ENCODE measurements at regions not wholly inside any gene's neighbourhood (a gene's known extent, or its start where the extent isn't known, plus 50 kb on each side); places are given as distances from the start of the nearest gene placed in this dataset.

GRCh38 chr18:42242758-42243157 lies 287.7 kb downstream of the PIK3C3 start (continued):
- TF ChIP-seq RFX5 (IDR thresholded peaks at IDR 0.05; ENCODE audit: low read length), result no peak

GRCh38 chr18:42245137-42245536 lies 290.1 kb downstream of the PIK3C3 start:
- ChIA-PET POLR2A (no interaction called here), CTCF (interaction anchor here (0.7 kb wide), 1 partner anchor 27 kb away, joined by 3 read pairs; no protein-coding TSS in a partner anchor)
- TF ChIP-seq MAX (IDR thresholded peaks at IDR 0.05; ENCODE audit: low read depth) (no peak), TEAD4 (IDR thresholded peaks at IDR 0.05; ENCODE audit: borderline replicate concordance, insufficient read depth) (no peak), TAF1 (IDR thresholded peaks at IDR 0.05; ENCODE audit: borderline replicate concordance, low read depth, low read length) (no peak), RFX5 (IDR thresholded peaks at IDR 0.05; ENCODE audit: low read length) (no peak), RCOR1 (IDR thresholded peaks at IDR 0.05; ENCODE audit: low read length) (no peak), USF2 (IDR thresholded peaks at IDR 0.05; ENCODE audit: borderline replicate concordance, low read depth, low read length) (no peak), FOSL2 (IDR thresholded peaks at IDR 0.05; ENCODE audit: borderline replicate concordance, low read depth) (no peak), FOXJ3 (CRISPR knock-in tag; IDR thresholded peaks at IDR 0.05) (no peak), TCF12 (IDR thresholded peaks at IDR 0.05) (no peak), NFIC (IDR thresholded peaks at IDR 0.05; ENCODE audit: borderline replicate concordance) (no peak), CHD2 (IDR thresholded peaks at IDR 0.05; ENCODE audit: low read length, partially characterized antibody) (no peak), SIN3A (IDR thresholded peaks at IDR 0.05; ENCODE audit: borderline replicate concordance, low read depth, low read length) (no peak), MEF2A (IDR thresholded peaks at IDR 0.05; ENCODE audit: borderline replicate concordance, low read depth) (no peak)
- Histone ChIP-seq H2AFZ (ENCODE audit: low read depth) (no peak overlapping the region), H3K4me3 (ENCODE audit: low read depth in 2 of 2, low read length in 1 of 2) (no peak overlapping the region), H3K79me2 (ENCODE audit: insufficient read depth) (no peaks in the 10 kb centered on the region), H3K9me3 (no peaks in the 10 kb centered on the region), H3K36me3 (replicated peaks in 1 of 2; ENCODE audit: control insufficient read depth in 1 of 2, insufficient read depth in 2 of 2, low read length in 1 of 2) (no peaks in the 10 kb centered on the region), H3K9me2 (no peaks in the 10 kb centered on the region), H3K4me1 (ENCODE audit: control insufficient read depth in 1 of 2, insufficient read depth in 2 of 2, low read depth in 1 of 2, low read length in 1 of 2) (no peaks in the 10 kb centered on the region; a peak in 1 of 4 replicates), H3K27ac (ENCODE audit: low read depth in 2 of 2, low read length in 1 of 2) (no peak overlapping the region), H3K4me2 (no peak overlapping the region), H4K20me1 (ENCODE audit: insufficient read depth) (no peaks in the 10 kb centered on the region), H3K9ac (no peak overlapping the region), H3K27me3 (ENCODE audit: insufficient read depth) (no peaks in the 10 kb centered on the region), H3F3A (replicated peaks; ENCODE audit: insufficient read depth) (no peaks in the 10 kb centered on the region)
- WGBS (ENCODE audit: low lambda C conversion rate), result 51% methylated on average over 4 of the region's 4 CpGs
- no peak for DNase-seq

DNA sequence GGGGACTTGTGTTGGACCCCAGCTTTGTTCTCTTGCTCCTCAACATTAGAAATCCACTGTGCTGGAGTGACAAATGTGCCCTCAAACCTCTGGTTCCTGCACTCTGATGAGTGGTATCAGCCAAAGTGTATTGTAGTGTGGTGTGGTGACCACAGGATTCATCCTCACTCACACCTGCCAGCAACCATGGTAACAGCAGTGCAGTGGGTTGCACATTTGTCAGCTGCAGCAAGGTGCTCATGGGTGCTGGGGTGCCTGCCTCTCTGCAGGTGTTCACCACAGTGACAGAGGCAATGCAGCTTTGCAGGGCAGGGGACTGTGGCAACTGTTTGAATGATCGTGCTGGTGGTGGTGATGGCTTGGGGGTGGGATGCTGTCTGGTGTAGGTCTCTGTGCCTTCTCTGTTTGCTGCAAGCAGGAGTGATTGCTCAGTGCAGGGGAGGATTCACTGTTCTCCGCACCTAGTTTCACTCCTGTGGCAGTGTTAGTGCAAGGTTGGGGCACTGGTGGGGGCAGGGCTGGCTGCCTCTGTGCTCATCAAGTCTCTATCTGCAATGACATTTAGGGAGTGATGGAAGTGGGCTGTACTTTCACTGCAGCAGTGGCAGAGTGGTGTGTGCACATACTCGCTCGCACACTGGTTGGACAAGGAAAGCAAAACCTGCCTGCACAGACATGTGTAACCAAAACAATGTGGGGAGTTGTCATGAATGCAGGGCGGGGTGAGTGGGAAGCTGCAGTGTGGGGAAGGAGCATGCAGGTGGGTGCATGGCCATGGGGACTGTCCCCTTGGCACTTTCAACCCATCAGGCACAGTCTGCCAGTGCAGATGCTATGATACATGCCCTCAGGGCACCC lies 301.1 kb downstream of the PIK3C3 start:
- Histone ChIP-seq H4K20me1 (ENCODE audit: insufficient read depth) (no peaks in the 10 kb centered on the region), H3K4me1 (ENCODE audit: control insufficient read depth in 1 of 2, insufficient read depth in 2 of 2, low read depth in 1 of 2, low read length in 1 of 2) (no peaks in the 10 kb centered on the region), H3K4me2 (no peak overlapping the region), H3K9ac (no peak overlapping the region), H3K36me3 (replicated peaks in 1 of 2; ENCODE audit: control insufficient read depth in 1 of 2, insufficient read depth in 2 of 2, low read length in 1 of 2) (no peaks in the 10 kb centered on the region), H3K27ac (ENCODE audit: low read depth in 2 of 2, low read length in 1 of 2) (no peak overlapping the region), H3K79me2 (ENCODE audit: insufficient read depth) (no peaks in the 10 kb centered on the region), H2AFZ (ENCODE audit: low read depth) (no peak overlapping the region), H3F3A (replicated peaks; ENCODE audit: insufficient read depth) (no peaks in the 10 kb centered on the region), H3K4me3 (ENCODE audit: low read depth in 2 of 2, low read length in 1 of 2) (no peak overlapping the region), H3K9me3 (no peaks in the 10 kb centered on the region), H3K27me3 (ENCODE audit: insufficient read depth) (no peaks in the 10 kb centered on the region), H3K9me2 (no peaks in the 10 kb centered on the region)
- no peak for DNase-seq
- POLR2A ChIA-PET, result no interaction called here
- CTCF ChIA-PET, result interaction anchor here (1.2 kb wide), 1 partner anchor 141 kb away, joined by 5 read pairs; no protein-coding TSS in a partner anchor
- WGBS (ENCODE audit: low lambda C conversion rate), result 48% methylated on average over 5 of the region's 5 CpGs
- no peak for TF ChIP-seq RXRA (IDR thresholded peaks at IDR 0.05; ENCODE audit: borderline replicate concordance, low read depth)
- TF ChIP-seq, protein P1, sequence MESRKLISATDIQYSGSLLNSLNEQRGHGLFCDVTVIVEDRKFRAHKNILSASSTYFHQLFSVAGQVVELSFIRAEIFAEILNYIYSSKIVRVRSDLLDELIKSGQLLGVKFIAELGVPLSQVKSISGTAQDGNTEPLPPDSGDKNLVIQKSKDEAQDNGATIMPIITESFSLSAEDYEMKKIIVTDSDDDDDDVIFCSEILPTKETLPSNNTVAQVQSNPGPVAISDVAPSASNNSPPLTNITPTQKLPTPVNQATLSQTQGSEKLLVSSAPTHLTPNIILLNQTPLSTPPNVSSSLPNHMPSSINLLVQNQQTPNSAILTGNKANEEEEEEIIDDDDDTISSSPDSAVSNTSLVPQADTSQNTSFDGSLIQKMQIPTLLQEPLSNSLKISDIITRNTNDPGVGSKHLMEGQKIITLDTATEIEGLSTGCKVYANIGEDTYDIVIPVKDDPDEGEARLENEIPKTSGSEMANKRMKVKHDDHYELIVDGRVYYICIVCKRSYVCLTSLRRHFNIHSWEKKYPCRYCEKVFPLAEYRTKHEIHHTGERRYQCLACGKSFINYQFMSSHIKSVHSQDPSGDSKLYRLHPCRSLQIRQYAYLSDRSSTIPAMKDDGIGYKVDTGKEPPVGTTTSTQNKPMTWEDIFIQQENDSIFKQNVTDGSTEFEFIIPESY (IDR thresholded peaks at IDR 0.05; ENCODE audit: borderline replicate concordance, low read depth), result no peak
